ENCODE measurements at regions not wholly inside any gene's neighbourhood (a gene's known extent, or its start where the extent isn't known, plus 50 kb on each side); places are given as distances from the start of the nearest gene placed in this dataset.

DNA sequence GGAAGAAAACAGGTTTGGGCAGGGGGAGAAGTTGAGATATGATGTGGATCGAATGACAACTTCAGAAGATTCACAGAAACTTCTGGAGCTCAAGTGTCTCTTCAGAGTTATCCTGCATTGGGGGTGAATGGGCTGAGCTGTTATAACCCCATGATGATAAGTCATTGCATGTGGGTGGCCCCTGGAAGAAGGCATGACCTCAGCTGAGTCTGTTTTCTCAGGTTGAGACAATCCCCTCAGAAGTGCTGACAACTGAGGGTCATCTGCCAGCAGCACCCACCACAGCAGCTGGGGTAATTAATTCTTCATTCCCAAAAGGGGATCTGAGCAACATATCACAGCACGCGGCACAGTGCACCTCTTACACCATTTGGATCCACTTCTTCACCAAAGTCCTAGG lies 138.6 kb upstream of the CAMK1G start:
- H2AFZ ChIP-seq (ENCODE audit: low read depth, low read length): no peak overlapping the region
- no peaks in the 10 kb centered on the region for H3K79me2 ChIP-seq (ENCODE audit: insufficient read depth, low read length)
- H3K9me3 ChIP-seq (ENCODE audit: insufficient read depth, low read length, severe bottlenecking): no peaks in the 10 kb centered on the region
- DNase-seq (no peak), ATAC-seq (ENCODE audit: insufficient read depth, low read depth) (no peak)
- no peaks in the 10 kb centered on the region for H4K20me1 ChIP-seq (ENCODE audit: insufficient read depth, low read length)
- no peak overlapping the region for H3K4me3 ChIP-seq (ENCODE audit: low read depth in 1 of 2, low read length in 2 of 2)
- no peak overlapping the region for H3K4me2 ChIP-seq (ENCODE audit: insufficient read depth, low read length)
- no peak overlapping the region for H3K9ac ChIP-seq (ENCODE audit: low read depth, low read length)
- H3K27me3 ChIP-seq (ENCODE audit: insufficient read depth, low read length, poor library complexity): no peaks in the 10 kb centered on the region
- no peak for TF ChIP-seq CTCF (IDR thresholded peaks at IDR 0.05; ENCODE audit: borderline replicate concordance, extremely low read depth, low read length, poor library complexity, severe bottlenecking)
- no peak for TF ChIP-seq EZH2 (IDR thresholded peaks at IDR 0.05; ENCODE audit: borderline replicate concordance, low read depth, low read length, severe bottlenecking)
- no peaks in the 10 kb centered on the region for H3K4me1 ChIP-seq (ENCODE audit: insufficient read depth, low read length)
- no peaks in the 10 kb centered on the region for H3K36me3 ChIP-seq (ENCODE audit: insufficient read depth, low read length)
- H3K27ac ChIP-seq (ENCODE audit: low read length): no peak overlapping the region

- H3K4me3 ChIP-seq (ENCODE audit: low read depth in 1 of 2, low read length in 2 of 2): no peak overlapping the region
- H3K9ac ChIP-seq (ENCODE audit: low read depth, low read length): no peak overlapping the region
- no peak overlapping the region for H2AFZ ChIP-seq (ENCODE audit: low read depth, low read length)
- H3K79me2 ChIP-seq (ENCODE audit: insufficient read depth, low read length): no peaks in the 10 kb centered on the region
- no peak overlapping the region for H3K4me2 ChIP-seq (ENCODE audit: insufficient read depth, low read length)
- no peak for DNase-seq
- TF ChIP-seq EZH2 (IDR thresholded peaks at IDR 0.05; ENCODE audit: borderline replicate concordance, low read depth, low read length, severe bottlenecking): no peak
- no peak for TF ChIP-seq CTCF (IDR thresholded peaks at IDR 0.05; ENCODE audit: borderline replicate concordance, extremely low read depth, low read length, poor library complexity, severe bottlenecking)
- no peaks in the 10 kb centered on the region for H4K20me1 ChIP-seq (ENCODE audit: insufficient read depth, low read length)
- H3K9me3 ChIP-seq (ENCODE audit: insufficient read depth, low read length, severe bottlenecking): no peaks in the 10 kb centered on the region
- H3K27ac ChIP-seq (ENCODE audit: low read length): no peak overlapping the region
- ATAC-seq (ENCODE audit: insufficient read depth, low read depth): no peak
- no peaks in the 10 kb centered on the region for H3K4me1 ChIP-seq (ENCODE audit: insufficient read depth, low read length)
- no peaks in the 10 kb centered on the region for H3K27me3 ChIP-seq (ENCODE audit: insufficient read depth, low read length, poor library complexity)
- H3K36me3 ChIP-seq (ENCODE audit: insufficient read depth, low read length): no peaks in the 10 kb centered on the region
Measured at GRCh38 chr1:209445576-209445975, 137.9 kb upstream of the CAMK1G start.

GRCh38 chr1:209446356-209446755 lies 137.2 kb upstream of the CAMK1G start:
- ATAC-seq (ENCODE audit: insufficient read depth, low read depth): no peak
- Histone ChIP-seq H3K4me3 (ENCODE audit: low read depth in 1 of 2, low read length in 2 of 2) (no peak overlapping the region), H2AFZ (ENCODE audit: low read depth, low read length) (no peak overlapping the region), H3K79me2 (ENCODE audit: insufficient read depth, low read length) (no peaks in the 10 kb centered on the region), H3K4me1 (ENCODE audit: insufficient read depth, low read length) (no peaks in the 10 kb centered on the region), H3K9me3 (ENCODE audit: insufficient read depth, low read length, severe bottlenecking) (no peaks in the 10 kb centered on the region), H4K20me1 (ENCODE audit: insufficient read depth, low read length) (no peaks in the 10 kb centered on the region), H3K27me3 (ENCODE audit: insufficient read depth, low read length, poor library complexity) (no peaks in the 10 kb centered on the region), H3K27ac (ENCODE audit: low read length) (no peak overlapping the region), H3K9ac (ENCODE audit: low read depth, low read length) (no peak overlapping the region), H3K36me3 (ENCODE audit: insufficient read depth, low read length) (no peaks in the 10 kb centered on the region), H3K4me2 (ENCODE audit: insufficient read depth, low read length) (no peak overlapping the region)
- no peak for DNase-seq
- no peak for TF ChIP-seq CTCF (IDR thresholded peaks at IDR 0.05; ENCODE audit: borderline replicate concordance, extremely low read depth, low read length, poor library complexity, severe bottlenecking)
- TF ChIP-seq EZH2 (IDR thresholded peaks at IDR 0.05; ENCODE audit: borderline replicate concordance, low read depth, low read length, severe bottlenecking): no peak

Measured in DND-41 (cell line).